ENCODE measurements at regions not wholly inside any gene's neighbourhood (a gene's known extent, or its start where the extent isn't known, plus 50 kb on each side); places are given as distances from the start of the nearest gene placed in this dataset.
"Not testable (repeated sequence)": the region's sequence is repeated elsewhere in the genome, so short reads cannot be mapped to it uniquely, and the experiment has no call there.

GRCh38 chr12:19915392-19916195 is 452.7 kb upstream of the PDE3A start:
- Histone ChIP-seq H3K36me3 (no peaks in the 10 kb centered on the region), H3K27me3 (no peaks in the 10 kb centered on the region), H3K4me1 (peaks cover 0 to 60% (median 7%) of the 10 kb centered on the region in 4 donors), H3K9me3 (no peaks in the 10 kb centered on the region), H3K4me3 (no peak overlapping the region), H3K27ac (peak overlapping the region; percentile 25 to 37)
- intact Hi-C loops (cut with DNase I; ENCODE audit: low total_unique reads): no loop called here
- peak; percentile 44 to 63 for TF ChIP-seq CTCF (IDR thresholded peaks at IDR 0.05)
- DNase-seq: no peak

- H3K9me3 ChIP-seq: no peaks in the 10 kb centered on the region
- H3K4me3 ChIP-seq: no peak overlapping the region
- H3K27me3 ChIP-seq: no peaks in the 10 kb centered on the region
- H3K36me3 ChIP-seq: no peaks in the 10 kb centered on the region
- intact Hi-C loops (cut with DNase I; ENCODE audit: low total_unique reads): no loop called here
- TF ChIP-seq CTCF (IDR thresholded peaks at IDR 0.05): no peak
- no peak for DNase-seq
- H3K27ac ChIP-seq: peak overlapping the region; percentile 5 to 25
- peaks cover 0 to 53% (median 5%) of the 10 kb centered on the region in 4 donors for H3K4me1 ChIP-seq
These were observed 452.1 kb upstream of the PDE3A start for GRCh38 chr12:19916196-19916753.

DNA sequence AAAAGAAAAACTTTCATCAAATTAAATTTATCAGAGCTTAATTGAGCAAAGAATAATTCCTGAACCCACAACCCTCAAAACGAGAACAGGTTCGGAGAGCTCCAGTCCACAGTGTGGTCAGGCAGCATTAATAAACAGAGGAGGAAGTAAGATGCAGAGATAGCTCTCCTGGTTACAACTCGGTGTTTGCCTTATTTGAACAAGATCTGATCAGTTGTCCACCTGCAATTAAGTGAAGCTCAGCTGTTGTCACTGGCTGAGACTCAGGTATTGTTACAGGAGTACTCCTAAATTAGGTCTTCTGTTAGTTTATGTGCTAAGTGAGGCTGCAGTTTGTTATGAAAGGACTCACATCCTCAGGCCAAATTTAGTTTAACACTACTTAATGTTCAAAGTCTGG is 451.4 kb upstream of the PDE3A start:
- intact Hi-C loops (cut with DNase I; ENCODE audit: low total_unique reads): no loop called here
- peaks cover 0 to 46% (median 5%) of the 10 kb centered on the region in 4 donors for H3K4me1 ChIP-seq
- no peaks in the 10 kb centered on the region for H3K36me3 ChIP-seq
- no peaks in the 10 kb centered on the region for H3K27me3 ChIP-seq
- H3K9me3 ChIP-seq: no peaks in the 10 kb centered on the region
- no peak for TF ChIP-seq CTCF (IDR thresholded peaks at IDR 0.05)
- no peak for DNase-seq
- H3K4me3 ChIP-seq: no peak overlapping the region
- peak overlapping the region in 1 of 2 donors; percentile 50 for H3K27ac ChIP-seq

DNA sequence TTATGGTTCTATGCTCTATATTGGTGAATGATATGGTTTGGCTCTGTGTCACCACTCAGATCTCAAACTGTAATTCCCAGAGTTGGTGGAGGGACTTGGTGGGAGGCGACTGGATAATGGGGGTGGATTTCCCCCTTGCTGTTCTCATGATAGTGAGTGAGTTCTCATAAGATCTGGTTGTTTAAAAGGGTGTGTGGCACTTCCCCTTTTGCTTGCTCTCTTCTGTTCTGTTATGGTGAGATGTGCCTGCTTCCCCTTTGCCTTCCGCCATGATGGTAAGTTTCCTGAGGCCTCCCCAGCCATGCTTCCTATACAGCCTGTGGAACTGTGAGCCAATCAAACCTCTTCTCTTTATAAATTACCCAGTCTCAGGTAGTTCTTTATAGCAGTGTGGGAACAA is 446.6 kb upstream of the PDE3A start:
- H3K4me3 ChIP-seq; DNase-seq; intact Hi-C loops (cut with DNase I; ENCODE audit: low total_unique reads); H3K27ac ChIP-seq; H3K27me3 ChIP-seq; H3K9me3 ChIP-seq; H3K36me3 ChIP-seq: not testable (repeated sequence)
- H3K4me1 ChIP-seq: peaks cover 0 to 27% (median 0%) of the 10 kb centered on the region in 4 donors

DNA sequence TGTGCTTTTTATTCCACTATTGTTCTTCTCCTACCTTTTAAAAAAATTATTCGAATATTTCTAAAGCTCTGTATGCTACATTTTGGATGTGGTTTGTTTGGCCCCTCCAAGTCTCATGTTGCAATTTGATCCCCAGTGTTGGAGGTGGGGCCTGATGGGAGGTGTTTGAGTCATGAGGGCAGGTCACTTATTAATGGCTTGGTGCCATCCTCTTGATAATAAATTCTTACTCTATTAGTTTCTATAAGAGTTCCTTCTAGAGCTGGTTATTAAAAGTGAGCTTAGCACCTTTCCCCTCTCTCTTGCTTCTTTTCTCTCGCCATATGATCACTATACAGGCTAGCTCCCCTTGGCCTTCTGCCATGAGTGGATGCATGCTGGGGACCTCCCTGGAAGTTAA is 445.6 kb upstream of the PDE3A start:
- no peaks in the 10 kb centered on the region for H3K9me3 ChIP-seq
- no peak for TF ChIP-seq CTCF (IDR thresholded peaks at IDR 0.05)
- intact Hi-C loops (cut with DNase I; ENCODE audit: low total_unique reads): no loop called here
- H3K27me3 ChIP-seq: no peaks in the 10 kb centered on the region
- DNase-seq: no peak
- peaks cover 0 to 20% (median under 1%) of the 10 kb centered on the region in 4 donors for H3K4me1 ChIP-seq
- no peaks in the 10 kb centered on the region for H3K36me3 ChIP-seq
- H3K27ac ChIP-seq: no peak overlapping the region
- H3K4me3 ChIP-seq: no peak overlapping the region

- TF ChIP-seq CTCF (IDR thresholded peaks at IDR 0.05): no peak
- peaks cover 0 to 19% (median 1%) of the 10 kb centered on the region in 4 donors for H3K4me1 ChIP-seq
- no peak for DNase-seq
- no peaks in the 10 kb centered on the region for H3K9me3 ChIP-seq
- no peaks in the 10 kb centered on the region for H3K36me3 ChIP-seq
- H3K4me3 ChIP-seq: no peak overlapping the region
- intact Hi-C loops (cut with DNase I; ENCODE audit: low total_unique reads): no loop called here
- H3K27me3 ChIP-seq: no peaks in the 10 kb centered on the region
- no peak overlapping the region for H3K27ac ChIP-seq
These were observed 444.0 kb upstream of the PDE3A start for GRCh38 chr12:19924360-19924759.
